Bronchial epithelial cell (primary cell): ENCODE measurements at regions not wholly inside any gene's neighbourhood (a gene's known extent, or its start where the extent isn't known, plus 50 kb on each side); places are given as distances from the start of the nearest gene placed in this dataset.
A peak's percentile ranks its signal among the peaks of the same experiment; 100 is the strongest.

Experiments
- DNase-seq: peaks from one replicate; pipeline ENCODE4 v3.0.0-alpha.2; 2010; ENCODE audit warnings: low read depth
- FAIRE-seq: peaks from 2 replicates; lab custom pipeline; 2011; peaks lifted over from hg19 to GRCh38; lab: Jason Lieb, UNC
- H3K27me3 ChIP-seq: 2 replicates; pipeline ENCODE4 v1.5.1; 2011; ENCODE audit warnings: low read length; ENCODE audit not compliant: control insufficient read depth, insufficient read depth
- H3K36me3 ChIP-seq: 2 replicates; pipeline ENCODE4 v1.5.1; 2011; ENCODE audit warnings: low read length; ENCODE audit not compliant: control insufficient read depth, insufficient read depth
- H3K4me3 ChIP-seq: 2 replicates; pipeline ENCODE4 v1.5.1; 2011; ENCODE audit warnings: mild to moderate bottlenecking, low read depth, low read length, control low read depth
- TF ChIP-seq, protein P1 (sequence below): IDR thresholded peaks from 2 replicates; pipeline ENCODE4 v1.5.1; 2011; ENCODE audit warnings: mild to moderate bottlenecking, moderate library complexity, low read length, control low read depth, inconsistent platforms; ENCODE audit not compliant: insufficient read depth, severe bottlenecking

DNA sequence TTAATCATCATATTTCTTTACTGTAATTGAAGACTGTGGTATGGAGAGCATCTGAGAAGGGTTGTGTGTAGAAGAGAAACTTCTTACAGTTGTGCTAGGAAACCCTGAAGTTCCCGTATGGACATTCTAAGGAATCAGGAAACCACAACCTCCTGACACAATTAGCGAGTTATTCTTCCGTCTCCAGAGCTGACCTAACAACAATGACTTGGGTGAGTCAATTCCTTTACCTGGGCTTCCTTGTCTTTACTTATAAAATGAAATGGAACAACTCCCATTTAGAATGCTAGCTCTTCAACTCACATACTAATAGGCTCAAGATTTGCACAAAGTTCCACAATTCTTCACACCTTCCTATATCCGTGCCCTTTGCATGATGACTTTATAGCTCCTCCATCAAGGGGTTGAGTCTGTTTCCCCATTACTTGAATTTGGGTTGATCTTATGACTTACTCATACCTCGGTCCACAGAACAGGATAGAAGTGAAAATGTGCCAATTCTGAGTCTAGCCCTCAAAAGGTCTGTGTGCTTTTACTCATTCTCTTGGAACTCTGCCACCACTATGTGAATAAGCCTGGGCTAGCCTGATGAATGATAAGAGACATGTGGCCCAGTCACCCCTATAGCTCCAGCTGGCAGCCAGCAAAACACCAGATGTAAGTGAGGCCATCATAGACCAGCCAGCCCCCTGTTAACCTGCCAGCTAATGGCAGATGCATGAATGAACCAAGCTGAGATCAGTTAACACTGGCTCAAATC is 459.4 kb downstream of the ETNK1 start:
- no peak overlapping the region for H3K4me3 ChIP-seq
- FAIRE-seq (peak; percentile 83), DNase-seq (peak; percentile 100)
- TF ChIP-seq, protein P1, sequence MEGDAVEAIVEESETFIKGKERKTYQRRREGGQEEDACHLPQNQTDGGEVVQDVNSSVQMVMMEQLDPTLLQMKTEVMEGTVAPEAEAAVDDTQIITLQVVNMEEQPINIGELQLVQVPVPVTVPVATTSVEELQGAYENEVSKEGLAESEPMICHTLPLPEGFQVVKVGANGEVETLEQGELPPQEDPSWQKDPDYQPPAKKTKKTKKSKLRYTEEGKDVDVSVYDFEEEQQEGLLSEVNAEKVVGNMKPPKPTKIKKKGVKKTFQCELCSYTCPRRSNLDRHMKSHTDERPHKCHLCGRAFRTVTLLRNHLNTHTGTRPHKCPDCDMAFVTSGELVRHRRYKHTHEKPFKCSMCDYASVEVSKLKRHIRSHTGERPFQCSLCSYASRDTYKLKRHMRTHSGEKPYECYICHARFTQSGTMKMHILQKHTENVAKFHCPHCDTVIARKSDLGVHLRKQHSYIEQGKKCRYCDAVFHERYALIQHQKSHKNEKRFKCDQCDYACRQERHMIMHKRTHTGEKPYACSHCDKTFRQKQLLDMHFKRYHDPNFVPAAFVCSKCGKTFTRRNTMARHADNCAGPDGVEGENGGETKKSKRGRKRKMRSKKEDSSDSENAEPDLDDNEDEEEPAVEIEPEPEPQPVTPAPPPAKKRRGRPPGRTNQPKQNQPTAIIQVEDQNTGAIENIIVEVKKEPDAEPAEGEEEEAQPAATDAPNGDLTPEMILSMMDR, result no peak
- no peaks in the 10 kb centered on the region for H3K36me3 ChIP-seq
- H3K27me3 ChIP-seq, result no peaks in the 10 kb centered on the region

DNA sequence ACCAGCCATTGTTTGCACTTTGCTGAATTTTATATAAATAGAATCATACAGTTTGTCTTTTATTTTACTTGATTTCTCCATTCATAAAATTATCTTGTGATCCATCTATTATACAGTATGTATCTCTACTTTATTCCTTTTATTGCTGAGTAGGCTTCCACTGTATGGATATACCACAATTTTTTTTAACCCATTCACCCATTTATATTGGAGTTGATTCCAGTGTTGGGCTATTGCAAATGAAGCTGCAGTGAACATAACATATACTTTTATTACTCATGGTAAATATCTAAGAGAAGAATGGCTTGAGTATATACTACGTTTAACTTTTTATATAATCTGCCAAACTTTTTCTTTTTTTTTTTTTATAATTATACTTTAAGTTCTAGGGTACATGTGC is 463.6 kb downstream of the ETNK1 start:
- no peaks in the 10 kb centered on the region for H3K27me3 ChIP-seq
- DNase-seq (no peak), FAIRE-seq (no peak)
- no peaks in the 10 kb centered on the region for H3K36me3 ChIP-seq
- TF ChIP-seq, protein P1, result no peak
- H3K4me3 ChIP-seq, result no peak overlapping the region

DNA sequence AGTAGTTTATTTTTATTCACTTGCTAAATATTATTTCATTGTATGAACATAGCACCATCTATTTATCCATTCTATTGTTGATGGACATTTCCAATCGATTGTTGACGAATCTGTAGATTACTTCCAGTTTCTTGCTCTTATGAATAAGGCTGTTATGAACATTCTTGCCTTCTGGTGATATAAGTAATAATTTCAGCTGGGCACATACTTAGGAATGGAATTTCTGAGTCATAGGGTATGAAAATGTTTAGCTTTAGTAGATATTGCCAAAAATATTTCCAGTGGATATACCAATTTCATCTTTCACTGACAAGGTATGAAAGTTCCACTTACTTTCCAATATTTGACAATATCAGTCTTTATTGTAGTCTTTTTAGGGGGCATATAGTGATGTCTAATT is 468.5 kb downstream of the ETNK1 start:
- FAIRE-seq (no peak), DNase-seq (peak; percentile 65)
- H3K36me3 ChIP-seq, result no peaks in the 10 kb centered on the region
- no peak overlapping the region for H3K4me3 ChIP-seq
- TF ChIP-seq, protein P1, result no peak
- H3K27me3 ChIP-seq, result no peaks in the 10 kb centered on the region

DNA sequence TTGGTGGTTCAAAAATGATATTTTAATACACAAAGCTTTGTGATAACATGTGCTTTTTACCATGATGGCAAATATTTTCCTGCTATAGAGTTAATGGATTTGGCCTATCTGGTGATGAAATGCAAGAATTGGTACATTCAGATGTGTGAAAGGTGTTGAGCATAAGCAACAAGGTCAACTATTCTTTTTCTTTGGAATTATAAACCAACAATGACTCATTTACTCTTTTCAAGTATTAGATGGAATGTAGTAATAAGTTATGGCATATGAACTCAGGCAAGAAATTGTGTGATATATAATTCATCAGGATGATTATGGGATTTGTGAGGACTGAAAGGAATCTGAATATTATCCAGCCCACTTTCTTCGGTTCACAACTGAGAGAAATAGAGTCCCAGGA is 471.4 kb downstream of the ETNK1 start:
- H3K4me3 ChIP-seq, result no peak overlapping the region
- DNase-seq (peak; percentile 61), FAIRE-seq (no peak)
- no peaks in the 10 kb centered on the region for H3K36me3 ChIP-seq
- TF ChIP-seq, protein P1, result no peak
- no peaks in the 10 kb centered on the region for H3K27me3 ChIP-seq

DNA sequence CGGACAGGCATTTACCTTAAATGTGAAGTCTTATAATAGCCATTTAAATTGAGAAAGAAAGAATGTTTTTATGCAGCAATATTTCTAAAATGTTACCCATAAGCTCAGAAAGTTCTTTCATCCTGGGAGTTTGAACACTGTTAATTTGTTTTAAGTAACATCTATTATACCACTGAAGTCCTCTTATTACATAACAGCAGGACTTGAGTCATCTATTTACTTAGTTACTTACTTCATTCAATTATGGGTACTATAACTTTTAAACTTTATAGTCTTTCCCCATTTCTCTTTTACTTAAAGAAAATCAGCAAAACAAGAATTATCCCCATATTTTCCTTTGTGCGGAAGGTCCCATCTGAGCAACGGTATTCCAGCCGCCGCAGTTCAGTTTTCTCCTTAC is 473.1 kb downstream of the ETNK1 start:
- FAIRE-seq (no peak), DNase-seq (peak; percentile 63)
- H3K4me3 ChIP-seq, result no peak overlapping the region
- TF ChIP-seq, protein P1, result no peak
- no peaks in the 10 kb centered on the region for H3K36me3 ChIP-seq
- H3K27me3 ChIP-seq, result no peaks in the 10 kb centered on the region

DNA sequence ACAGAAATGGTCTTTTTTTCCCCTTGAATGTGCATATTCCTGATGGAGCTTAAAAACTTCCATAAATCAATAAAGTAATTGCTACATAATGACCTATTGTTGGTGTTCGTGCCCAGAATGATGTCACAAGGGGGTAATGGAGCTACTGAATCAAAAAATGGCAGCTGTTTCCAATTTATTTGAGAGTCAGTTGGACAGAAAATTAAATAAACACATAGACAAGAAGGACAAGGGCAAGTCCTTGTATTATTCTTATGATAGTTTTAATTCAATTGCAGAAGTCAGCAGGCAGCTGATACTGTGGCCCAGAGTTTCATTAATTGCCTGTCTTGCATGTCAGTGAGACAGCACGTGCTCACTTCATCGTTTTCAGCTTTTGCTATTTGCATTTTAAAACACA is 473.5 kb downstream of the ETNK1 start:
- DNase-seq (no peak), FAIRE-seq (no peak)
- TF ChIP-seq, protein P1, result no peak
- H3K4me3 ChIP-seq, result no peak overlapping the region
- no peaks in the 10 kb centered on the region for H3K36me3 ChIP-seq
- no peaks in the 10 kb centered on the region for H3K27me3 ChIP-seq
